ENCODE measurements at regions not wholly inside any gene's neighbourhood (a gene's known extent, or its start where the extent isn't known, plus 50 kb on each side); places are given as distances from the start of the nearest gene placed in this dataset.

GRCh38 chr5:51279983-51280706 lies 103.1 kb upstream of the ISL1 start:
- ATAC-seq: no peak

GRCh38 chr5:51286046-51286445 lies 97.2 kb upstream of the ISL1 start:
- ATAC-seq: no peak

GRCh38 chr5:51302343-51302742 lies 80.9 kb upstream of the ISL1 start:
- ATAC-seq: no peak

- no peak for ATAC-seq
Observed at GRCh38 chr5:51326844-51327243, 56.4 kb upstream of the ISL1 start.

Measured in activated CD4-positive, CD25-positive, alpha-beta regulatory T cell treated with anti-CD3 and anti-CD28 coated beads, Interleukin-2, amount 50 U/mL, for 24 hours (primary cell).